ENCODE measurements at regions not wholly inside any gene's neighbourhood (a gene's known extent, or its start where the extent isn't known, plus 50 kb on each side); places are given as distances from the start of the nearest gene placed in this dataset.

- TF ChIP-seq EGR1 (IDR thresholded peaks at IDR 0.05; ENCODE audit: borderline replicate concordance, low read depth, low read length) (no peak), RNF2 (IDR thresholded peaks at IDR 0.05; ENCODE audit: borderline replicate concordance, low read depth, low read length, missing control alignments, poor library complexity, severe bottlenecking) (no peak), CTBP2 (IDR thresholded peaks at IDR 0.05; ENCODE audit: borderline replicate concordance, insufficient read depth, insufficient read length, low read length) (no peak), CTCF (IDR thresholded peaks at IDR 0.05; ENCODE audit: control extremely low read depth in 1 of 3, insufficient read depth in 1 of 3, low read depth in 1 of 3, low read length in 3 of 3) (no peak), SP1 (IDR thresholded peaks at IDR 0.05; ENCODE audit: low read depth, low read length) (no peak), GTF2F1 (IDR thresholded peaks at IDR 0.05; ENCODE audit: borderline replicate concordance, low read depth, low read length) (no peak)
Observed at GRCh38 chr5:5695266-5695665, 272.8 kb downstream of the ICE1 start (continued).

All from H1 (cell line).